ENCODE measurements at regions not wholly inside any gene's neighbourhood (a gene's known extent, or its start where the extent isn't known, plus 50 kb on each side); places are given as distances from the start of the nearest gene placed in this dataset.

DNA sequence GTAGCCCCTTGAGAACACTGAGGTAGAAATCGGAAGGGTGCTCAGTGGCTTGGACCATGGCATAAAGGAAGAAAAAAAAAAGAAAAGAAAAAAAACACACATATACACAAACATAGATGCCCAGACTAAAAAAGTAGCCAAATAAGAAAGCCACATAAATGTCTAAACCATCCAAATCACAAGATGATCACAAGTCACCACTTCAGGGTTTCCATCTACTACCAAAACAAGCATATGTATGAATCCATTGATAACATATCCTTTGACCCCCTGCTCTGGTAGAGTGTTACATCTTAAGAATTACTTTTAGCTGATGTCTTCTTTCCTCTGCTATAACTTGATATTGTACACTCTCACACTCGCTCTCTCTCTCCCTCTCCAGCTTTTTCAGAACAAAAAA, 245.9 kb downstream of the AHR start:
- TF ChIP-seq, protein P1, sequence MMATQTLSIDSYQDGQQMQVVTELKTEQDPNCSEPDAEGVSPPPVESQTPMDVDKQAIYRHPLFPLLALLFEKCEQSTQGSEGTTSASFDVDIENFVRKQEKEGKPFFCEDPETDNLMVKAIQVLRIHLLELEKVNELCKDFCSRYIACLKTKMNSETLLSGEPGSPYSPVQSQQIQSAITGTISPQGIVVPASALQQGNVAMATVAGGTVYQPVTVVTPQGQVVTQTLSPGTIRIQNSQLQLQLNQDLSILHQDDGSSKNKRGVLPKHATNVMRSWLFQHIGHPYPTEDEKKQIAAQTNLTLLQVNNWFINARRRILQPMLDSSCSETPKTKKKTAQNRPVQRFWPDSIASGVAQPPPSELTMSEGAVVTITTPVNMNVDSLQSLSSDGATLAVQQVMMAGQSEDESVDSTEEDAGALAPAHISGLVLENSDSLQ (IDR thresholded peaks at IDR 0.05), result no peak
- TF ChIP-seq ARNT (IDR thresholded peaks at IDR 0.05), result no peak
